ENCODE measurements at regions not wholly inside any gene's neighbourhood (a gene's known extent, or its start where the extent isn't known, plus 50 kb on each side); places are given as distances from the start of the nearest gene placed in this dataset.

DNA sequence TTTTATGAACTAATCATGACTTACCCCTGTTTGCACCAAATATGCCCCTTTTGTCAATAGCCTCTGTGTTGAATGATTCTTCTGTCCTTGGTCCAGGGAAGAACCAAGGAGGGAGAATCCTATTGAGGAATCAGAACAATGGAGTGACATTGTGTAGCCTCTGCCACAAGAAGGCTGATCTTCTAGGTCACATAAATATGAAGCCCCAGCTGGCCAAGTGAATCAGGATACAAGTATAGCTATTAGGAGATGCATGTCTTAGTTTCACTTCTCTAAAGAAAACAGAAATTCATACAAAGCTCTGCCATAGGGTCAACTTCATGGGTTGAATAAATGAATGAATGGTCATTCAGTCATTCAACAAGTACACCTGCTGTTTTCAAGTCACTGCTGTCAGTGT, 118.2 kb upstream of the BLID start:
- TF ChIP-seq EZH2 (IDR thresholded peaks at IDR 0.05) (no peak), CTCF (IDR thresholded peaks at IDR 0.05) (no peak), EZH2phosphoT487 (IDR thresholded peaks at IDR 0.05) (no peak)
